Fibroblast of villous mesenchyme (primary cell): ENCODE measurements at regions not wholly inside any gene's neighbourhood (a gene's known extent, or its start where the extent isn't known, plus 50 kb on each side); places are given as distances from the start of the nearest gene placed in this dataset.

Experiments
- DNase-seq: peaks from one replicate; pipeline ENCODE4 v3.0.0-alpha.2; 2010; ENCODE audit warnings: low read depth
- H3K4me3 ChIP-seq: 2 replicates; pipeline ENCODE4 v1.5.1; 2011; ENCODE audit warnings: low read depth, mild to moderate bottlenecking, low read length
- CTCF ChIP-seq: IDR thresholded peaks from 2 replicates; pipeline ENCODE4 v1.5.1; 2012; ENCODE audit warnings: low read depth, mild to moderate bottlenecking, low read length; ENCODE audit not compliant: insufficient read depth

- no peak for TF ChIP-seq CTCF
- DNase-seq = no peak
- H3K4me3 ChIP-seq = no peak overlapping the region
Measured at GRCh38 chr11:103773537-103773936, 262.9 kb upstream of the DDI1 start.

DNA sequence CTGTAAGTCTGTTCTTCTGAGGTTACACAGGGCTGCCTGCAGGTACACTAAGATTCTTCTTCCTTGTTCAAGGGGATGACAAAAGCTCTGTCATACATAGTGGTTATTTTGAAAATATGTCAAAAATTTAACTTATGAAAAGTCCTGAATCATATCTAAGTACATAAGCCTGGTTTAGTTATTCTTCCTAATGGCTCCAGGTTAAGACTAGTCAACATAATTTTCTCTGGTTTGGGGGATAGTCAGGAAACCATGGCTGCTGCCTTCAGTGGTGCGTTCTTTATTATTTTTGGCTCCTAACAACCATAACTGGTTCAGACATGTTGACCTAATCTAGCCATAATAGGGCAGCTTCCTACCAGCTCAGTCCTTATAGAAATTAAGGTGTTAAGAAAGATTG is 257.4 kb upstream of the DDI1 start:
- no peak for DNase-seq
- no peak for TF ChIP-seq CTCF
- H3K4me3 ChIP-seq = no peak overlapping the region

DNA sequence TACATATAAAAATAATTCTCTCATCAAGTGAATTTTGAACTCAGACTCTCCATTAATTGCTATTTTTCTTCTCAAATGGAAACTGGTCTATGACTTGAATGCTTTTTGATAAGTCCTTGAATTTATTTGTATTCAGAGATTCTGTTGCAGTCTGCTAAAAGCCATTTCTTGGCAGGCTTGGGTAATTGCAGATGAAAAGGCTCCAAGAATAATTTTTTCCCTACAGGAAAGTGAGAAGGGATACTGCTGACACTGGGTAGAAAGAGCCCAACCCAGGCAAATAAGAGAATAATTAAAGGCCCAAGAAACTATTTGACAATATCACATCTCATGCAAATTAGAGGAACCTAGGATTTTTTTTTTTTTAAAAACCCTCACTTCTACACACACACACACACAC is 246.5 kb upstream of the DDI1 start:
- no peak for DNase-seq
- TF ChIP-seq CTCF = no peak
- no peak overlapping the region for H3K4me3 ChIP-seq

- peak; percentile 83 for DNase-seq
- no peak for TF ChIP-seq CTCF
- H3K4me3 ChIP-seq = no peak overlapping the region
Measured at GRCh38 chr11:103792981-103793468, 243.4 kb upstream of the DDI1 start.

DNA sequence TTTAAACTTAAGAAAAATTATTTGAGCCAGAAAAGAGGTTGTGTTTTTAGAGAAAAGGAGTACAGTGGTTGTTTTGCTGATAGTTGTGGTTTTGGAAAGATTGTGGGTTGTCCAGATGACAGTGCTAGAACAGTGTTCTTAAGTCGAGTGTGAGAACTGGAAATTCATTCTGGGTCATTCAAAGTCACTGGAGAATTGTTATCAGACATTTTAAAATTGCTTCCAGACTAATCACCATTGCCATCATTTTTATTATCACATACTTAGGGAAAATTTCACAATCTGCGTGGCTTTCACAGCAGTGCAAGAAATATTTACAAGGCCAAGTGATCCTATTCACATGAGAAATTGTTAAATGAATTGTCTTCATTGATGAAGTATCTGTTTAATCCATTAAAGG is 242.2 kb upstream of the DDI1 start:
- TF ChIP-seq CTCF = no peak
- peak; percentile 81 for DNase-seq
- no peak overlapping the region for H3K4me3 ChIP-seq

GRCh38 chr11:103798026-103798425 is 238.4 kb upstream of the DDI1 start:
- DNase-seq = peak; percentile 88
- no peak overlapping the region for H3K4me3 ChIP-seq
- TF ChIP-seq CTCF = no peak

GRCh38 chr11:103798446-103798845 is 238.0 kb upstream of the DDI1 start:
- TF ChIP-seq CTCF = no peak
- no peak for DNase-seq

More at GRCh38 chr11:103798446-103798845, 238.0 kb upstream of the DDI1 start:
- no peak overlapping the region for H3K4me3 ChIP-seq
